ENCODE measurements at regions not wholly inside any gene's neighbourhood (a gene's known extent, or its start where the extent isn't known, plus 50 kb on each side); places are given as distances from the start of the nearest gene placed in this dataset.

- no peak overlapping the region for H3K4me3 Mint-ChIP-seq (ENCODE audit: unreplicated experiment)
- peaks cover 5% of the 10 kb centered on the region for H3K27me3 Mint-ChIP-seq (ENCODE audit: unreplicated experiment)
- no peaks in the 10 kb centered on the region for H3K36me3 Mint-ChIP-seq (ENCODE audit: low read depth, unreplicated experiment)
- H3K9me3 Mint-ChIP-seq (ENCODE audit: unreplicated experiment), result no peaks in the 10 kb centered on the region
- DNase-seq (ENCODE audit: low spot score), result no peak
- no peaks in the 10 kb centered on the region for H3K4me1 Mint-ChIP-seq (ENCODE audit: unreplicated experiment)
- no peak for TF ChIP-seq CTCF (IDR thresholded peaks at IDR 0.05; ENCODE audit: unreplicated experiment)
- H3K27ac Mint-ChIP-seq (ENCODE audit: unreplicated experiment), result no peak overlapping the region
Observed at GRCh38 chr9:135183528-135184180, 96.2 kb downstream of the OLFM1 start.

- TF ChIP-seq CTCF (IDR thresholded peaks at IDR 0.05; ENCODE audit: unreplicated experiment), result no peak
- Mint-ChIP-seq H3K36me3 (ENCODE audit: low read depth, unreplicated experiment) (no peaks in the 10 kb centered on the region), H3K9me3 (ENCODE audit: unreplicated experiment) (no peaks in the 10 kb centered on the region), H3K4me1 (ENCODE audit: unreplicated experiment) (no peaks in the 10 kb centered on the region), H3K4me3 (ENCODE audit: unreplicated experiment) (no peak overlapping the region), H3K27me3 (ENCODE audit: unreplicated experiment) (peaks cover 3% of the 10 kb centered on the region), H3K27ac (ENCODE audit: unreplicated experiment) (no peak overlapping the region)
- DNase-seq (ENCODE audit: low spot score), result no peak
Observed at GRCh38 chr9:135184181-135185053, 96.9 kb downstream of the OLFM1 start.

DNA sequence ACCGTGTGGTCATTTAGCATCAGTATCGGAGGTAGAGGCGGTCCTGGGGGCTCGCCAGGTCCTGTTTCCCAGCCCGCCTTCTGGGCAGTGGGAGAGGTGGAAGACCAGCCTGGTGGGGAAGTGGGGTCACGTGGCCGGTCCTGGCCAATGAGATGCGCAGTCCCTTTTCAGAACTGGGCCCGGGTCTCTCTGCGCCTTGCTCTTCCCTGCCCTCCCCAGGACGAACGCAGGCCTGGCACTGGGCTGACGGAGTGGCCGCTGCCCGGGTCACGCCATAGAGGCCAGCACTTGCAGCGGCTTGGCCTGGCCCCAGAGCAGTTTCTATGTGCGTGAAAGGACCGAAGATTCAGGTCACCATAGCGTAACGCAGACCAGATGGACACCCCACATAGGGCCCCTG is 97.6 kb downstream of the OLFM1 start:
- H3K27me3 Mint-ChIP-seq (ENCODE audit: unreplicated experiment), result peaks cover 3% of the 10 kb centered on the region
- no peaks in the 10 kb centered on the region for H3K4me1 Mint-ChIP-seq (ENCODE audit: unreplicated experiment)
- H3K36me3 Mint-ChIP-seq (ENCODE audit: low read depth, unreplicated experiment), result no peaks in the 10 kb centered on the region
- no peak for DNase-seq (ENCODE audit: low spot score)
- H3K4me3 Mint-ChIP-seq (ENCODE audit: unreplicated experiment), result no peak overlapping the region
- no peak for TF ChIP-seq CTCF (IDR thresholded peaks at IDR 0.05; ENCODE audit: unreplicated experiment)
- H3K27ac Mint-ChIP-seq (ENCODE audit: unreplicated experiment), result no peak overlapping the region
- no peaks in the 10 kb centered on the region for H3K9me3 Mint-ChIP-seq (ENCODE audit: unreplicated experiment)

- Mint-ChIP-seq H3K27ac (ENCODE audit: unreplicated experiment) (no peak overlapping the region), H3K4me1 (ENCODE audit: unreplicated experiment) (no peaks in the 10 kb centered on the region), H3K27me3 (ENCODE audit: unreplicated experiment) (peaks cover 3% of the 10 kb centered on the region), H3K9me3 (ENCODE audit: unreplicated experiment) (no peaks in the 10 kb centered on the region), H3K4me3 (ENCODE audit: unreplicated experiment) (no peak overlapping the region), H3K36me3 (ENCODE audit: low read depth, unreplicated experiment) (no peaks in the 10 kb centered on the region)
- no peak for DNase-seq (ENCODE audit: low spot score)
- no peak for TF ChIP-seq CTCF (IDR thresholded peaks at IDR 0.05; ENCODE audit: unreplicated experiment)
Observed at GRCh38 chr9:135186248-135187164, 99.0 kb downstream of the OLFM1 start.
